Stomach (tissue), 8 donors: ENCODE measurements at regions not wholly inside any gene's neighbourhood (a gene's known extent, or its start where the extent isn't known, plus 50 kb on each side); places are given as distances from the start of the nearest gene placed in this dataset.
"Not testable (repeated sequence)": the region's sequence is repeated elsewhere in the genome, so short reads cannot be mapped to it uniquely, and the experiment has no call there.

Source experiments
- DNase-seq, 2 donors: peaks; one replicate each; pipeline versions ENCODE4 v3.0.0 to v3.0.0-alpha.2; 2013 to 2019
- H3K27ac ChIP-seq, 5 donors: fragments of 200-600 bp in 4 of 5; sonication (generic) in 4 of 5; one replicate each; pipeline ENCODE4 v1.5.1; 2013 to 2019; ENCODE audit warnings: mild to moderate bottlenecking in 1 of 5, moderate library complexity in 1 of 5
- H3K27me3 ChIP-seq, 3 donors: fragments of 200-600 bp; sonication (generic); one replicate each; pipeline ENCODE4 v1.5.1; 2017 to 2019; ENCODE audit warnings: mixed run types in 1 of 3
- H3K36me3 ChIP-seq, 4 donors: fragments of 200-600 bp; sonication (generic); 1 replicate in 3 of 4; 2 replicates in 1 of 4; pipeline ENCODE4 v1.5.1; 2016 to 2019
- H3K4me1 ChIP-seq, 4 donors: fragments of 200-600 bp; sonication (generic); one replicate each; pipeline ENCODE4 v1.5.1; 2016 to 2019
- H3K4me3 ChIP-seq, 4 donors: fragments of 200-600 bp; sonication (generic) in 3 of 4; one replicate each; pipeline ENCODE4 v1.5.1; 2016 to 2019; ENCODE audit warnings: mild to moderate bottlenecking in 1 of 4
- H3K9me3 ChIP-seq, 4 donors: fragments of 200-600 bp; sonication (generic); one replicate each; pipeline ENCODE4 v1.5.1; 2016 to 2019
- EP300 ChIP-seq: sonication (generic); formaldehyde crosslinking; IDR thresholded peaks from one replicate; pipeline ENCODE4 v1.6.1; 2017; ENCODE audit warnings: antibody characterized with exemption
- POLR2A ChIP-seq, 4 donors: fragments of 450-650 bp; IDR thresholded peaks; one replicate each; pipeline ENCODE4 v1.6.1; 2016; ENCODE audit warnings: antibody characterized with exemption in 4 of 4, control low read depth in 2 of 4, mild to moderate bottlenecking in 1 of 4, moderate library complexity in 1 of 4
- POLR2AphosphoS5 ChIP-seq, 3 donors: sonication (generic); formaldehyde crosslinking; IDR thresholded peaks; one replicate each; pipeline ENCODE4 v1.6.1; 2016; ENCODE audit warnings: antibody characterized with exemption in 3 of 3
- WGBS, 5 donors: extraction: QIAGEN DNeasy Blood & Tissue Kit in 3 of 5; methylation state at CpG; one replicate each; pipeline versions ENCODE4 v1.1.5 to v1.1.7; 2013 to 2018; 5-methylcytosine and 5-hydroxymethylcytosine counted together
- intact Hi-C: fragments of 100-400 bp; cut with DNase I; formaldehyde crosslinking; loops from one replicate; pipeline ENCODE4 v1.15.1; 2023; ENCODE audit warnings: low total_unique reads
- TF ChIP-seq, protein P1 (sequence below), 7 experiments: fragments of 450-650 bp in 4 of 7; fragments of 200-600 bp in 3 of 7; sonication (generic) in 3 of 7; IDR thresholded peaks; one replicate each; pipeline ENCODE4 v1.5.1; 2016 to 2019; ENCODE audit warnings: antibody characterized with exemption in 7 of 7, control low read depth in 2 of 7, mild to moderate bottlenecking in 1 of 7
- donor health status: healthy with polysubstance abuse.
- donor health status: Bipolar disorder and iron deficiency.
- donor health status: healthy.

DNA sequence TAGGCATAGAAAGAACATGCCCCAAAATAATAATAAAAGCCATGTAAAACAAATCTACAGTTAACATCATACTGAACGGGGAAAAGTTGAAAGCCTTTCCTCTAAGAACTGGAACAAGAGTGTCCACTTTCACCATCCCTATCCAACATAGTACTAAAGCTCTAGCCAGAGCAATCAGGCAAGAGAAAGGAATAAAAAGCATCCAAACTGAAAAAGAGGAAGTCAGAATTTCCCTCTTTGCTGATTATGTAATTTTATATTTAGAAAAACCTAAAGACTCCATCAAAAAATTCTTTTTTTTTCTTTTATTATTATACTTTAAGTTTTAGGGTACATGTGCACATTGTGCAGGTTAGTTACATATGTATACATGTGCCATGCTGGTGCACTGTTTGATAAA, 661.6 kb upstream of the CBLB start:
- no peak overlapping the region for H3K27ac ChIP-seq
- WGBS, 5 donors: 76 to 94% (median 91%) methylated on average over 1 of the region's 1 CpG
- TF ChIP-seq EP300 (no peak), POLR2A (IDR thresholded peaks at IDR 0.05) (no peak), POLR2AphosphoS5 (IDR thresholded peaks at IDR 0.05) (no peak)
- TF ChIP-seq, protein P1, sequence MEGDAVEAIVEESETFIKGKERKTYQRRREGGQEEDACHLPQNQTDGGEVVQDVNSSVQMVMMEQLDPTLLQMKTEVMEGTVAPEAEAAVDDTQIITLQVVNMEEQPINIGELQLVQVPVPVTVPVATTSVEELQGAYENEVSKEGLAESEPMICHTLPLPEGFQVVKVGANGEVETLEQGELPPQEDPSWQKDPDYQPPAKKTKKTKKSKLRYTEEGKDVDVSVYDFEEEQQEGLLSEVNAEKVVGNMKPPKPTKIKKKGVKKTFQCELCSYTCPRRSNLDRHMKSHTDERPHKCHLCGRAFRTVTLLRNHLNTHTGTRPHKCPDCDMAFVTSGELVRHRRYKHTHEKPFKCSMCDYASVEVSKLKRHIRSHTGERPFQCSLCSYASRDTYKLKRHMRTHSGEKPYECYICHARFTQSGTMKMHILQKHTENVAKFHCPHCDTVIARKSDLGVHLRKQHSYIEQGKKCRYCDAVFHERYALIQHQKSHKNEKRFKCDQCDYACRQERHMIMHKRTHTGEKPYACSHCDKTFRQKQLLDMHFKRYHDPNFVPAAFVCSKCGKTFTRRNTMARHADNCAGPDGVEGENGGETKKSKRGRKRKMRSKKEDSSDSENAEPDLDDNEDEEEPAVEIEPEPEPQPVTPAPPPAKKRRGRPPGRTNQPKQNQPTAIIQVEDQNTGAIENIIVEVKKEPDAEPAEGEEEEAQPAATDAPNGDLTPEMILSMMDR (IDR thresholded peaks at IDR 0.05): no peak
- peaks cover 0 to 12% (median 6%) of the 10 kb centered on the region in 4 donors for H3K9me3 ChIP-seq
- H3K4me3 ChIP-seq: no peak overlapping the region
- H3K4me1 ChIP-seq: no peaks in the 10 kb centered on the region
- no peaks in the 10 kb centered on the region for H3K36me3 ChIP-seq
- no peak for DNase-seq
- intact Hi-C loops: no loop called here
- no peaks in the 10 kb centered on the region for H3K27me3 ChIP-seq

DNA sequence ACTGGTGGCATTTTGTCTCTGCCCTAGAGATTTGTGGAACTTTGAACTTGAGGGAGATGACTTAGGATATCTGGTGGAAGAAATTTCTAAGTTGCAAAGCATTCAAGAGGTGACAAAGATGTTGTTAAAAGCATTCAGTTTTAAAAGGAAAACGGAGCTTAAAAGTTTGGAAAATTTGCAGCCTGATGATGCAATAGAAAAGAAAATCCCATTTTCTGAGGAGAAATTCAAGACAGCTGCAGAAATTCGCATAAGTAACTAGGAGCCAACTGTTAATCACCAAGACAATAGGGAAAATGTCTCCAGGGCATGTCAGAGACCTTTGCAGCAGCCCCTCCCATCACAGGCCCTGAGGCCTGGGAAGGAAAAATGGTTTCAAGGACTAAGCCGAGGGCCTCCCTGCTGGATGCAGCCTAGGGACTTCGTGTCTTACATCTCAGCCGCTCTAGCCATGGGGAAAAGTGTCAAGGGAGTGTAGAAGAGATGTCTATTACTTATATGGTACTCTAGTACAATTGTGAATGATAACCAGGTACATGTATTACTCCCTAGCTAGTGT, 663.0 kb upstream of the CBLB start:
- 85 to 88% (median 87%) methylated on average over 5 of the region's 5 CpGs for WGBS, 5 donors
- H3K27me3 ChIP-seq, intact Hi-C loops: not testable (repeated sequence)

GRCh38 chr3:106533093-106533787, 664.4 kb upstream of the CBLB start:
- intact Hi-C loops: no loop called here
- Histone ChIP-seq H3K4me1 (no peaks in the 10 kb centered on the region), H3K4me3 (no peak overlapping the region), H3K9me3 (peaks cover 0 to 6% (median 2%) of the 10 kb centered on the region in 4 donors), H3K27ac (no peak overlapping the region), H3K36me3 (no peaks in the 10 kb centered on the region), H3K27me3 (no peaks in the 10 kb centered on the region)
- TF ChIP-seq POLR2A (IDR thresholded peaks at IDR 0.05) (no peak), EP300 (no peak), POLR2AphosphoS5 (IDR thresholded peaks at IDR 0.05) (no peak)
- TF ChIP-seq, protein P1 (IDR thresholded peaks at IDR 0.05): no peak
- WGBS, 5 donors: 84 to 91% (median 86%) methylated on average over 5 of the region's 5 CpGs
- no peak for DNase-seq

More for the DNA sequence above, 663.0 kb upstream of the CBLB start:
- not testable (repeated sequence) for H3K27ac ChIP-seq, H3K4me1 ChIP-seq, H3K36me3 ChIP-seq, H3K4me3 ChIP-seq, DNase-seq
- peaks cover 0 to 12% (median 5%) of the 10 kb centered on the region in 4 donors for H3K9me3 ChIP-seq

- no peaks in the 10 kb centered on the region for H3K4me1 ChIP-seq
- TF ChIP-seq EP300 (no peak), POLR2A (IDR thresholded peaks at IDR 0.05) (no peak), POLR2AphosphoS5 (IDR thresholded peaks at IDR 0.05) (no peak)
- TF ChIP-seq, protein P1 (IDR thresholded peaks at IDR 0.05): no peak
- H3K9me3 ChIP-seq: peaks cover 0 to 6% (median 2%) of the 10 kb centered on the region in 4 donors
- intact Hi-C loops: no loop called here
- H3K27me3 ChIP-seq: no peaks in the 10 kb centered on the region
- no peak overlapping the region for H3K27ac ChIP-seq
- no peaks in the 10 kb centered on the region for H3K36me3 ChIP-seq
- DNase-seq: no peak
- H3K4me3 ChIP-seq: no peak overlapping the region
These were observed 665.0 kb upstream of the CBLB start for GRCh38 chr3:106533788-106534160.

GRCh38 chr3:106534206-106534605, 665.4 kb upstream of the CBLB start:
- peak in 1 of 2 donors; percentile 6 for DNase-seq

More at GRCh38 chr3:106534206-106534605, 665.4 kb upstream of the CBLB start:
- Histone ChIP-seq H3K27ac (no peak overlapping the region), H3K4me1 (no peaks in the 10 kb centered on the region), H3K36me3 (no peaks in the 10 kb centered on the region), H3K4me3 (no peak overlapping the region), H3K27me3 (no peaks in the 10 kb centered on the region), H3K9me3 (peaks cover 0 to 6% (median 2%) of the 10 kb centered on the region in 4 donors)
- TF ChIP-seq POLR2AphosphoS5 (IDR thresholded peaks at IDR 0.05) (no peak), POLR2A (IDR thresholded peaks at IDR 0.05) (no peak), EP300 (no peak)
- TF ChIP-seq, protein P1 (IDR thresholded peaks at IDR 0.05): no peak
- 61 to 83% (median 83%) methylated on average over 7 to 9 of the region's 9 CpGs for WGBS, 5 donors
- intact Hi-C loops: no loop called here
